SJCRH30 (cell line): ENCODE measurements at regions not wholly inside any gene's neighbourhood (a gene's known extent, or its start where the extent isn't known, plus 50 kb on each side); places are given as distances from the start of the nearest gene placed in this dataset.

Source experiments
- DNase-seq, 2 experiments: peaks; one replicate each; pipeline ENCODE4 v3.0.0-alpha.2; 2015 to 2020
- H3K27ac ChIP-seq: fragments of 250-450 bp; sonication (Bioruptor Pico); 2 replicates; pipeline ENCODE4 v1.5.1; 2020; ENCODE audit warnings: mild to moderate bottlenecking, moderate library complexity
- H3K27me3 ChIP-seq: fragments of 250-450 bp; sonication (Bioruptor Pico); 2 replicates; pipeline ENCODE4 v1.5.1; 2020; ENCODE audit warnings: mild to moderate bottlenecking, moderate library complexity
- H3K36me3 ChIP-seq: fragments of 250-450 bp; sonication (Bioruptor Pico); 2 replicates; pipeline ENCODE4 v1.5.1; 2020; ENCODE audit warnings: mild to moderate bottlenecking, moderate library complexity
- H3K4me1 ChIP-seq: fragments of 250-450 bp; sonication (Bioruptor Pico); 2 replicates; pipeline ENCODE4 v1.5.1; 2020; ENCODE audit warnings: mild to moderate bottlenecking, moderate library complexity
- H3K4me3 ChIP-seq: fragments of 250-450 bp; sonication (Bioruptor Pico); 2 replicates; pipeline ENCODE4 v1.5.1; 2020; ENCODE audit warnings: mild to moderate bottlenecking, moderate library complexity
- H3K9me3 ChIP-seq: fragments of 250-450 bp; sonication (Bioruptor Pico); replicated peaks from 2 replicates; pipeline ENCODE4 v1.5.1; 2020; ENCODE audit warnings: mild to moderate bottlenecking, moderate library complexity

DNA sequence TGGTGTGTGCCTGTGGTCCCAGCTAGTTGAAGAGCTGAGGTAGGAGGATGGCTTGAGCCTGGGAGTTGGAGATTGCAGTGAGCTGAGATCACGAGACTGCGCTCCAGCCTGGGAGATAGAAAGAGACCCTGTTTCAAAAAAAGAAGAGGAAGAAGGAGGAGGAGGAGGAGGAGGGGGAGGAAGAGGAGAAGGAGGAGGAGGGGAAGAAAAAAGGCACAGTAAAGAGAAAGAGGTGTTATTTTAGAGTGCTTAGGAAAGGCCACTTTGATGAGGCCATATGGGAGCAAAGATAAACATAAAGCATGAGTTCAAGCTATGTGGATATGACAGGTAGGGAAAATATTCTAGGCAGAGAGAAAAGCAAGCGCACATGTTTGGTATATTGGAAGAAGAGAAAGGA is 154.1 kb upstream of the BTG1 start:
- no peaks in the 10 kb centered on the region for H3K9me3 ChIP-seq
- H3K27ac ChIP-seq, result no peak overlapping the region
- no peak for DNase-seq
- H3K27me3 ChIP-seq, result no peaks in the 10 kb centered on the region
- H3K4me1 ChIP-seq, result peaks cover 7% of the 10 kb centered on the region; the same call in 1 of the 2 replicates
- H3K36me3 ChIP-seq, result no peaks in the 10 kb centered on the region
- no peak overlapping the region for H3K4me3 ChIP-seq

DNA sequence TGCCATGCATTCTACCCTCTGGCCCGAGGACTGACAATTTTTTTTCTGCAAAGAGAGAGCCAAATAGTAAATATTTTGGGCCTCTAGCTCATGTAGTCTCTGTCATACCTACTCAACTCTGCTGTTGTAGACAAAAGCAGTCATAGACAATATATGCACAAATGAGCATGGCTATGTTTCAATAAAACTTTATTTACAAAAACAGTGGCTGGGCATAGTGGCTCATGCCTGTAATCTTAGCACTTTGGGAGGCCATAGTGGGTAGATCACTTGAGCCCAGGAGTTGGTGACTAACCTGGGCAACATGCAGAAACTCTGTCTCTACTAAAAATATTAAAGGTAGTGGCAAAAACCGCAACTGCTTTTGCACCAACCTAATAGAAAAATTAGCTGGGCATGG is 153.7 kb upstream of the BTG1 start:
- Histone ChIP-seq H3K27ac (no peak overlapping the region), H3K36me3 (no peaks in the 10 kb centered on the region), H3K4me3 (no peak overlapping the region), H3K4me1 (peaks cover 7% of the 10 kb centered on the region; the same call in 1 of the 2 replicates), H3K9me3 (no peaks in the 10 kb centered on the region), H3K27me3 (no peaks in the 10 kb centered on the region)
- no peak for DNase-seq

DNA sequence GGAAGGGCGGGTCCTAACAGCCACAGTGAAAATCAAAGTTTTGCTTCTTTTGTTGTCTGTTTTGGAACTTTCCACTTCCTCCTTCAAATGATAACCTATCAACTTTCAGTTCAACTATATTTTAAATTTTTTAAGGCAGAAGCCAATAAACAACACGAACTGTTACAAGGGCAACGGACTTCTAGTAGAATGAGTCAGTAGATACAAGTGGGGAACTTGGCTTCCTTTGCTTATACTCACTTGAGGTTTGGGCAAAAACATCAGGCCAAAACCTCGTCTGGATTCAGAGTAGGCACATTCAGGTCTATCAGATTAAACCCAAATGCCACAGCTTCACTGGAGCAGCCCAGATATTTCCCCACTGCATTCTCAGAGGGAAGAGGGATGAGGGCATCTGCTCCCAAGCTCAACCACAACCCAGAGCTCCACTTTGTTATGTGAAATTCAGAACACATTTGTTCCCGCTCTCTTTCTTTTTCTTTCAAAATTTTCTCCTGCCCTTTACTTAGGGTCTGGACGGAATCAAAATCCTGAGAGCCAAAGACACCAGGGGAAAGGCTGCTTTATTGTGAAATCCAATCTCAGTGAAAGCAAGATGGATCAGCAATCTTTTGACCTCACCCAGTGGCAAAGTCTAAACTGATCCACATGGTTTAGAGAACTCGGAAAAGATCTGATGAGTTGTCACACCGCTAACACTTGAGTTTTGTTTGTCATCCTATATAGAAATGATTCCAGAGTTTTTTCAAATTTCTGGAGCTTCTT is 152.5 kb upstream of the BTG1 start:
- Histone ChIP-seq H3K27me3 (no peaks in the 10 kb centered on the region), H3K4me3 (no peak overlapping the region), H3K27ac (no peak overlapping the region), H3K4me1 (peaks cover 7% of the 10 kb centered on the region; the same call in 1 of the 2 replicates), H3K36me3 (no peaks in the 10 kb centered on the region), H3K9me3 (no peaks in the 10 kb centered on the region)
- DNase-seq, result no peak

DNA sequence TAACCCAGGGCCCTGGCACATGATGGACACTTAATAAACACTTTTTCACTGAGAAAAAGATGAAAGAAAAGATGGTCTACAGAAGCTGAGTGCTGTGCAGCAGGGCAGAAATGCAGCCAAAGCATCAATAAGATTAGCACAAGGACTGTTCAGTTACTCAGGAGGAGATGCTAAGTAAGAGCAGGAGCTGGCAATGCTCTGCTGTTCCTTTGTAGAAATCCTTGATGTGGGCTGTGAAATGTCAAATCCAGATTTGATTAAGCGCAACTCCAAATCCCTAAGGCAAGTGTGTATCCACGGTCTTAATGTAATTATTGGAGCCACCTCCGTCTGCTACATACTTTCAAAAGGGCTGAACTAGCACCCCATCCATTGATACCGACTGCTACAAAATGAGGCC is 151.8 kb upstream of the BTG1 start:
- H3K36me3 ChIP-seq, result no peaks in the 10 kb centered on the region
- H3K9me3 ChIP-seq, result no peaks in the 10 kb centered on the region
- no peaks in the 10 kb centered on the region for H3K27me3 ChIP-seq
- DNase-seq, result no peak
- peaks cover 2% of the 10 kb centered on the region; the same call in 1 of the 2 replicates for H3K4me1 ChIP-seq
- H3K27ac ChIP-seq, result no peak overlapping the region
- H3K4me3 ChIP-seq, result no peak overlapping the region

DNA sequence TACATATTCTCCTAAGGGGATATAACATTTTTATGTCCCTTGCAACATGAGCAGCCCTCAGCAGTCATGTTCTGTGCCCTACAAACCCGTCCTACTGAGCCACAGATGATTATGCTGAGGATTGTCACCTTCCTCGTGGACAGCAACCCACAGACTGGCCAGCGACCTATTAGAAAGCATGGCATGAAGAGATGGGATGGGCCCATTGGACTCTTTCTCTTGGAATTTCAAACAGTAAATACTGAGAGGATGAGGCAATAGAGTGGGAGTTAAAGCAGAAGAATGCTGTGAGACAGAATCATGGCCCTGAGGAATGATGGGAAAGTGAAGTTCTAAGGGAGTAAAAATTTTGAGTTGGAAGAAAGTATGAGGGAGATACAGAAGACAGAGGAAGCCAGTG is 149.9 kb upstream of the BTG1 start:
- H3K36me3 ChIP-seq, result no peaks in the 10 kb centered on the region
- H3K27me3 ChIP-seq, result no peaks in the 10 kb centered on the region
- H3K9me3 ChIP-seq, result no peaks in the 10 kb centered on the region
- DNase-seq, result no peak
- no peak overlapping the region for H3K27ac ChIP-seq
- H3K4me3 ChIP-seq, result no peak overlapping the region
- H3K4me1 ChIP-seq, result no peaks in the 10 kb centered on the region

DNA sequence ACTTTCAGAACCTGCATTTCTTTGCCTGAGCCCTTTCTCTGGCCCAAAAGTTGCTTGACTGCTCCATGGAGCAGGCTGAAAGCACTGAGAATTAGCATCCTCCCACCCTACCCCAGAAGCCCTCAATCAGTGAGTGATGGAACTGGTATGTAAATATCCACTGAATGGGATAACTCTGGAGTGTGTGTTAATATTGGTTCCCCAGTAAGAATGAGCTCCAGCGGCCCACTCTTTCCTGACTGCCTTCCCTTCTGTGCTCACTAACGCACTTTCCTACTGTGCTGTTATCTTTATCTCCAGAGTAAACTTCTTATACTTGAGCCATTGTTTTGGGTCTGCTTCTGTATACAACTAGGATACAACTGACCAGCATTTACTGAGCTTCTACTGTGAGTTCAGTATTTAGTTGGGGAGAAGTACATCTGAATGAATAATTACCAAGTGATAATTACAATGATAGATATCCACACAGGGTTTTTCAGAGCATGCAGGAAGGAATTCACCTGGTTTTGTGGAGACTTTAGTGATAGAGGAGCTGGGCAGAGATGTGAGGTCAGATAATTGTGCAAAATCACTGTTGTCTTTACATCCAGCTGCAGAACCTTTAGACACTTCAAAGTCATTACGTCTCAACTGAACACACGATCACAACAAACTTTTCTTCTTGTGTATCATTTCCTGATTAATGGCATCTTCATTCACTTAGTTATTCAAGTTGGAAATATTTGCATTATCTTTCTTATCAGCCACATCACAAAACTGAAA is 149.2 kb upstream of the BTG1 start:
- no peak overlapping the region for H3K27ac ChIP-seq
- 0 out of 2 replicates have a peak, but pooled peaks cover 1% of the 10 kb centered on the region for H3K4me1 ChIP-seq
- no peaks in the 10 kb centered on the region for H3K36me3 ChIP-seq
- DNase-seq, result no peak
- H3K9me3 ChIP-seq, result no peaks in the 10 kb centered on the region
- H3K4me3 ChIP-seq, result no peak overlapping the region
- no peaks in the 10 kb centered on the region for H3K27me3 ChIP-seq

DNA sequence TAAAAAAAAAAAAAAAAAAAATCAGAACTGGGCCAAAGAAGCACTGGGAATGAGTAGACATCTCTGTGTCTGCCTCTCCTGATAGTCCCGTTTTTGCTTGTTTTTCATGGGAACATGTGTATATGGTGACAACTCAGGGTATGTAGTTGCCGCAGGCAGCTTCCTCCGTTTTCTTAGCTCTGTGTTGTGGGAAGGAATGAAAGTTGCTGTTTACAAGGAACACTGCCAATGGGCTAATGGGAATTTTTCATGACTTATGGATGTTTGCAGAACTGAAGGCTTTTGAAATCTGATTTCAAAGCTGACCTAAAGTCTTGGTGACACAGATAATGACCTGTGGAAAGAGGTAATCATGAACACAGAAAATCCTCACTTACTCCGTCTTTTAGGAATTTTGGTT is 146.4 kb upstream of the BTG1 start:
- Histone ChIP-seq H3K36me3 (no peaks in the 10 kb centered on the region), H3K4me3 (no peak overlapping the region), H3K9me3 (no peaks in the 10 kb centered on the region), H3K27ac (no peak overlapping the region), H3K4me1 (0 out of 2 replicates have a peak, but pooled peaks cover 3% of the 10 kb centered on the region), H3K27me3 (no peaks in the 10 kb centered on the region)
- DNase-seq, result no peak

DNA sequence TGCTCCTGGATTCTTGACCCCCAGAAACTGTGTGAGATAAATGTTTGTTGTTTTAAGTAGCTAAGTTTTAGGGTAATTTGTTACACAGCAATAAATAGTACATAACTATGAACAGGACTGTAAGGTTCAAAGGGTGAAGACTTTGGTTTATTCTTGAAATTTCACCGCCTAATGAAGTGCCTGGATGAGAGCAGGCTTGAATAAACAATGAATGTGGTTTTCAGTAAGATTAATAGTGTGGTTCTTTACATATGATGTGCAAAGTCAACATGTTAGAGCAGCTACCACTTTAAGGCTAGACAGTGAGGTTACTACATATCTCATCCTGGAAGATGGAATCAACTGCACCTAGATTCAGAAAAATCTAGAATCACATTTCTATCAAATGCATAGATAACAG is 145.2 kb upstream of the BTG1 start:
- Histone ChIP-seq H3K4me1 (0 out of 2 replicates have a peak, but pooled peaks cover 3% of the 10 kb centered on the region), H3K9me3 (no peaks in the 10 kb centered on the region), H3K4me3 (no peak overlapping the region), H3K36me3 (no peaks in the 10 kb centered on the region), H3K27me3 (no peaks in the 10 kb centered on the region), H3K27ac (no peak overlapping the region)
- DNase-seq, result no peak

DNA sequence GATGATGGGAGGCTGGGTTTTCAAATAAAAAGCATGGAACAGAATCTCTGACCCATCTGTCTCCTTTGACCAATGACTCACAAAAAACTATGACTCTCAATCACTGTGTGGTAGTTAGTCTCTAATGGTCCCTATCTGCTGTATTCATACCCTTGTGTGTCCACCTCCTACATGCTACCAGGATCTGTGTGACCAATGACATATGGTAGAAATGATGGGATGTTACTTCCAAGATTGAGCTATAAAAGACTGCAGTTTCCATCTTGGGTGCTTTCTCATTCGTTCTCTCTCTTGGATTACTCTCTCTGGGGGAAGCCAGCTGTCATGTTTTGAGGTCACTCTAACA is 144.7 kb upstream of the BTG1 start:
- Histone ChIP-seq H3K9me3 (no peaks in the 10 kb centered on the region), H3K4me1 (0 out of 2 replicates have a peak, but pooled peaks cover 3% of the 10 kb centered on the region), H3K27me3 (no peaks in the 10 kb centered on the region), H3K36me3 (no peaks in the 10 kb centered on the region), H3K4me3 (no peak overlapping the region), H3K27ac (no peak overlapping the region)
- DNase-seq, result peak; percentile 4 to 16

DNA sequence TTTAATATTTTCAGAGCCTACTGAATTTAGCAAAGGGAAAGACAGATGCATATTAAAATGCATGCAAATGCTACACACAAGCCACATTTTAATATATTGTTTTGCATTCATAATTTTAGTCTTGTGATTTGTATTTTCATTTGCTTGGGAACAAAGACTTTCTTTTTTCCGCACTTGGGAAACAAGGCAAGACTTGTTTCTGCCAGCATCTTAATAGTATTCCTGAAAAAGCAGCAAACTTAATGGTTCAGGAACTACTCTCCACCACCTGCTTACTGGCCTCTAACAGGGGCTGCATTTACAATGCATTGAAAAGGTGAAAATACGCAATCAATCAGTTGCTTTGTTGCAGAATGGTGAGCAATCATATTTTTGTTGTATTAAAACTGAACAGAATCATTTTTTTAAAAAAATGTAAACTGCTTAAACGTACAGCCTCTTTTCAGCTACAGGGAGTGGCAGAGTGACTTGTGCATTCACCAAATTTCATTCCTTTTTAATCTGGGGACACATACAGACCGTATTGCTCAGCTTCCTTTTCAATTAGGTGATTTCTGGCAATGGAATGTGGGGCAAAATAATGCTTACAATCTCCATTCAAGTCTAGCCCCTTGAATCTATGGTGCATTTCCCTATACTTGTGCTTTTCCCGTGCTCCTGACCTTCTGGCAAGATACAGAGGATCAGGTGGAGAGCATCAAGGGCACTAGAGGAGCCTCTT is 144.1 kb upstream of the BTG1 start:
- Histone ChIP-seq H3K4me3 (no peak overlapping the region), H3K27me3 (no peaks in the 10 kb centered on the region), H3K36me3 (no peaks in the 10 kb centered on the region), H3K27ac (no peak overlapping the region), H3K9me3 (no peaks in the 10 kb centered on the region), H3K4me1 (0 out of 2 replicates have a peak, but pooled peaks cover 3% of the 10 kb centered on the region)
- DNase-seq, result no peak

DNA sequence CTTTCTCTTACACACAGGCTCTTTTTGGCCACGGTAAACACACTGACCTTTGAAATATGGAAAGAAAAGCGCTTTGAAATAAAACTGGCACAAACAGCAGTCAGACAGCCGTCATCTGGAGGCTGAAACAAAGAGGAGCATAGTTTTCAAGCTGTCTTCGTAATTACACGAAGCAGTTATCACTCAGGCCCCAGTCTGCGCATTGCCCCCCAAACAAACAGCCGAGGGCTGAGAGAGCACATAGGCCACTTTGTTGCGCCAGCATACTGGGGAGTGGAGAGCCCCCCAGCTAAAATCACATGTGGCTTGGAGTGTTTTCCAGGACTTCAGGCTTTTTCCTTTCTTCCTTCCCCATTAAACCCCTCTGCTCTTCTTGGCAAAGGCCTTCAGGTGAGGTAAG is 142.9 kb upstream of the BTG1 start:
- Histone ChIP-seq H3K4me3 (no peak overlapping the region), H3K27ac (no peak overlapping the region), H3K36me3 (no peaks in the 10 kb centered on the region), H3K9me3 (no peaks in the 10 kb centered on the region), H3K4me1 (0 out of 2 replicates have a peak, but pooled peaks cover 3% of the 10 kb centered on the region), H3K27me3 (no peaks in the 10 kb centered on the region)
- no peak for DNase-seq

DNA sequence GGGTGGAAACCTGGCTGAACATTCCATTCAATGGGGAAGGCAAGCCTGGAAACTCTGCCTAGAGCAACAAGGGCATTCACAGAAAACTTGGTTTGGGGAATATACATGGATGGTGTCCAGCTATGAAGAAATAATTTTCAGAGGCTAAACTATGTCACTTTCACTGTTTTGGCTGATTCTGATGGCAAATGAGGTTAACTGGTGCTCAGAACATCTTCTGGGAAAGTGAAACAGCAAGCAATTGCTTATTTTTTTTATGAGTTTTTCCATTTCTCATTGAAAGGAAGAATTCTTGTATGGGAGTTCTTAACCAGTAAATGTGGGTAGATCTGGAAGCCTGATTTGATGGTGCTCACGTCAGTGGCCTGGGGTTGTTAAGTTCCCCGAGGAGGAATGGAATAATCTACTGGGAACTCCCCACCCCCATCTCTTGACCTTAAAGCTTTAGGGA is 132.8 kb upstream of the BTG1 start:
- H3K27me3 ChIP-seq, result no peaks in the 10 kb centered on the region
- H3K27ac ChIP-seq, result no peak overlapping the region
- DNase-seq, result no peak
- H3K9me3 ChIP-seq, result no peaks in the 10 kb centered on the region
- no peak overlapping the region for H3K4me3 ChIP-seq
- no peaks in the 10 kb centered on the region for H3K36me3 ChIP-seq
- no peaks in the 10 kb centered on the region for H3K4me1 ChIP-seq

DNA sequence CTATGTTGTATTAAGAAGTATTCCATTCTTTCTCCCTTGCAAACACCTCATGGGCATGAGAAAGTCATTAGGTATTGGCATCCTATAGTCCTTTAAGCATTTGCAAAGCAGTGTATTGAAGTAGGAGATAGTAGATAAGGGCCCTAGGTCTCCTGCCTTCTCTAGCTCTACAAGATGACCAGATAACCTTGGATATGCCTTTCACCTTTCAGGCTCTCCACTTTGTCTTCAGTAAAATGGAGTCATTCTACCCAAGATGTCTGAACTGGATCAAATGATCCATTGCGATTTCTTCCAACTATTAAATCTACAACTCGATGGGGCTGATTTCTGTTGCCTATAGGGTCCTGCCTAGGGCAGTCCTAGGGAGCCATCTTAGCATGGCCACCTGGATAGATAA is 132.1 kb upstream of the BTG1 start:
- no peaks in the 10 kb centered on the region for H3K9me3 ChIP-seq
- no peak overlapping the region for H3K4me3 ChIP-seq
- no peak overlapping the region for H3K27ac ChIP-seq
- H3K36me3 ChIP-seq, result no peaks in the 10 kb centered on the region
- no peaks in the 10 kb centered on the region for H3K27me3 ChIP-seq
- no peaks in the 10 kb centered on the region for H3K4me1 ChIP-seq
- DNase-seq, result no peak

DNA sequence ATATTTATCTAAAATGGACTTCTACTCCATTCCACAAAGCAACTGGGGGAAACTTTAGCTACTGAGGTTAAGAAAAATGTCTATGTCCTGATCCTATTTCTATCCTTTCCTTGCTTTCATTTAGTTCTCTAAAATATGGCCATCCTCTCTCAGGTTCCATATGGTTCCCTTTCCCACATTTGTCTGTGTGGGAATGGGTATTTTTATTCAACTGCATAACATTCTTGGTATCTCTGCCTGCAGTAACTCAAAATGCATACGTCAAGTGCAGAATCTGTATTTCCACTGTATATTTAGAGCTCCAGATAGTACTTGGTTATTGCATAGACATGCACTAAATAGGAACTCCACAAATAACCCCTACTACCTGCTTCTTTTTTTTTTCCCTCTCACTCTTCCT is 130.6 kb upstream of the BTG1 start:
- no peak for DNase-seq
- H3K36me3 ChIP-seq, result no peaks in the 10 kb centered on the region
- no peak overlapping the region for H3K27ac ChIP-seq
- H3K4me1 ChIP-seq, result no peaks in the 10 kb centered on the region
- H3K9me3 ChIP-seq, result no peaks in the 10 kb centered on the region
- H3K4me3 ChIP-seq, result no peak overlapping the region
- H3K27me3 ChIP-seq, result no peaks in the 10 kb centered on the region
